Panc1 (cell line): ENCODE measurements at regions not wholly inside any gene's neighbourhood (a gene's known extent, or its start where the extent isn't known, plus 50 kb on each side); places are given as distances from the start of the nearest gene placed in this dataset.

Experiments used
- ATAC-seq: fragments of 200-7000 bp; cut with Tn5 transposase; 2 replicates; pipeline ENCODE4 v1.9.1; 2020; ENCODE audit warnings: mild to moderate bottlenecking, moderate library complexity
- BruUV-seq: library from RNA; stranded (reverse); fragments of 400-500 nt; replicated peaks from 2 replicates; lab custom pipeline; 2021; lab: Mats Ljungman, UMichigan
- CTCF ChIA-PET: fragments of 300-600 bp; sonication (Branson Sonifier 250); formaldehyde crosslinking; loops from one replicate; lab custom pipeline; 2022; ENCODE audit warnings: antibody characterized with exemption; lab: Charles Lee
- POLR2A ChIA-PET: fragments of 300-600 bp; sonication (Branson Sonifier 250); formaldehyde crosslinking; loops from one replicate; lab custom pipeline; 2022; ENCODE audit warnings: antibody characterized with exemption; lab: Charles Lee
- DNase-seq: peaks from one replicate; pipeline ENCODE4 v3.0.0-alpha.2; 2010; ENCODE audit warnings: low read depth, low spot score
- H3K27ac ChIP-seq: 2 replicates; pipeline ENCODE4 v1.5.1; 2011; ENCODE audit warnings: mild to moderate bottlenecking, low read length, inconsistent platforms
- H3K27me3 ChIP-seq: fragments of 200-500 bp; sonication (Bioruptor generic); 2 replicates; pipeline ENCODE4 v1.6.0; 2014; ENCODE audit warnings: low read length, inconsistent platforms; ENCODE audit not compliant: control insufficient read depth, insufficient read depth
- H3K36me3 ChIP-seq: fragments of 200-500 bp; sonication (Bioruptor generic); 2 replicates; pipeline ENCODE4 v1.5.1; 2014; ENCODE audit warnings: inconsistent platforms, mild to moderate bottlenecking, low read length, moderate library complexity; ENCODE audit not compliant: control insufficient read depth, insufficient read depth
- H3K4me1 ChIP-seq: 2 replicates; pipeline ENCODE4 v1.5.1; 2011; ENCODE audit warnings: inconsistent platforms, mild to moderate bottlenecking, low read length, moderate library complexity; ENCODE audit not compliant: control insufficient read depth, insufficient read depth
- H3K4me3 ChIP-seq, 2 experiments: 2 replicates each; pipeline ENCODE4 v1.5.1; 2011 to 2012; ENCODE audit warnings: low read depth in 2 of 2, low read length in 2 of 2, mild to moderate bottlenecking in 2 of 2, inconsistent platforms in 1 of 2, moderate library complexity in 1 of 2
- H3K9me3 ChIP-seq: fragments of 200-500 bp; sonication (Bioruptor generic); 2 replicates; pipeline ENCODE4 v1.5.1; 2014; ENCODE audit warnings: low read depth, mild to moderate bottlenecking, inconsistent platforms, low read length, moderate library complexity; ENCODE audit not compliant: control insufficient read depth, insufficient read depth
- POLR2AphosphoS5 ChIP-seq: IDR thresholded peaks from 2 replicates; pipeline ENCODE4 v1.6.1; 2012; ENCODE audit warnings: mild to moderate bottlenecking, low read depth, low read length, moderate library complexity
- REST ChIP-seq, 2 experiments: IDR thresholded peaks; 2 replicates each; pipeline ENCODE4 v1.6.1; 2011 to 2012; ENCODE audit warnings: low read depth in 2 of 2, control low read depth in 1 of 2, low read length in 1 of 2, mild to moderate bottlenecking in 1 of 2, moderate library complexity in 1 of 2; ENCODE audit not compliant: insufficient read depth in 1 of 2
- SIN3A ChIP-seq: IDR thresholded peaks from 2 replicates; pipeline ENCODE4 v1.6.1; 2012; ENCODE audit warnings: low read depth, mild to moderate bottlenecking, low read length, moderate library complexity, borderline replicate concordance; ENCODE audit not compliant: insufficient read depth
- TCF7L2 ChIP-seq: IDR thresholded peaks from 2 replicates; pipeline ENCODE4 v1.6.1; 2011; ENCODE audit warnings: mild to moderate bottlenecking, low read depth, low read length, inconsistent platforms
- in situ Hi-C: cut with HindIII; loops from 2 replicates; pipeline ENCODE4 v1.10.0; 2016; ENCODE audit warnings: low sequenced_read_pairs, low pct_unique_long_range_greater_than_20kb
- intact Hi-C: fragments of 100-400 bp; cut with micrococcal nuclease; formaldehyde crosslinking; loops from one replicate; pipeline ENCODE4 v1.10.0; 2022; ENCODE audit not compliant: unreplicated experiment
- TF ChIP-seq, protein P1 (sequence below): fragments of 450-650 bp; IDR thresholded peaks from 2 replicates; pipeline ENCODE4 v1.5.1; 2017; ENCODE audit warnings: mild to moderate bottlenecking

- no peak for DNase-seq
- no peaks in the 10 kb centered on the region for H3K36me3 ChIP-seq
- no peak for ATAC-seq
- no peak overlapping the region for H3K4me3 ChIP-seq
- H3K27ac ChIP-seq: no peak overlapping the region
- no peaks in the 10 kb centered on the region for H3K9me3 ChIP-seq
- H3K4me1 ChIP-seq: no peaks in the 10 kb centered on the region
- ChIA-PET CTCF (no interaction called here), POLR2A (no interaction called here)
- intact Hi-C loops: no loop called here
- no TSS peak for BruUV-seq
- no peaks in the 10 kb centered on the region for H3K27me3 ChIP-seq
- TF ChIP-seq SIN3A: no peak
- TF ChIP-seq, protein P1, sequence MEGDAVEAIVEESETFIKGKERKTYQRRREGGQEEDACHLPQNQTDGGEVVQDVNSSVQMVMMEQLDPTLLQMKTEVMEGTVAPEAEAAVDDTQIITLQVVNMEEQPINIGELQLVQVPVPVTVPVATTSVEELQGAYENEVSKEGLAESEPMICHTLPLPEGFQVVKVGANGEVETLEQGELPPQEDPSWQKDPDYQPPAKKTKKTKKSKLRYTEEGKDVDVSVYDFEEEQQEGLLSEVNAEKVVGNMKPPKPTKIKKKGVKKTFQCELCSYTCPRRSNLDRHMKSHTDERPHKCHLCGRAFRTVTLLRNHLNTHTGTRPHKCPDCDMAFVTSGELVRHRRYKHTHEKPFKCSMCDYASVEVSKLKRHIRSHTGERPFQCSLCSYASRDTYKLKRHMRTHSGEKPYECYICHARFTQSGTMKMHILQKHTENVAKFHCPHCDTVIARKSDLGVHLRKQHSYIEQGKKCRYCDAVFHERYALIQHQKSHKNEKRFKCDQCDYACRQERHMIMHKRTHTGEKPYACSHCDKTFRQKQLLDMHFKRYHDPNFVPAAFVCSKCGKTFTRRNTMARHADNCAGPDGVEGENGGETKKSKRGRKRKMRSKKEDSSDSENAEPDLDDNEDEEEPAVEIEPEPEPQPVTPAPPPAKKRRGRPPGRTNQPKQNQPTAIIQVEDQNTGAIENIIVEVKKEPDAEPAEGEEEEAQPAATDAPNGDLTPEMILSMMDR: no peak
- no peak for TF ChIP-seq TCF7L2
- TF ChIP-seq POLR2AphosphoS5: no peak
- TF ChIP-seq REST (IDR thresholded peaks at IDR 0.05; ENCODE audit: insufficient read depth in 1 of 2, low read depth in 2 of 2, low read length in 1 of 2): no peak
- in situ Hi-C loops: no loop called here
These were observed 666.4 kb downstream of the DIPK2A start for GRCh38 chr3:144638009-144638408.

DNA sequence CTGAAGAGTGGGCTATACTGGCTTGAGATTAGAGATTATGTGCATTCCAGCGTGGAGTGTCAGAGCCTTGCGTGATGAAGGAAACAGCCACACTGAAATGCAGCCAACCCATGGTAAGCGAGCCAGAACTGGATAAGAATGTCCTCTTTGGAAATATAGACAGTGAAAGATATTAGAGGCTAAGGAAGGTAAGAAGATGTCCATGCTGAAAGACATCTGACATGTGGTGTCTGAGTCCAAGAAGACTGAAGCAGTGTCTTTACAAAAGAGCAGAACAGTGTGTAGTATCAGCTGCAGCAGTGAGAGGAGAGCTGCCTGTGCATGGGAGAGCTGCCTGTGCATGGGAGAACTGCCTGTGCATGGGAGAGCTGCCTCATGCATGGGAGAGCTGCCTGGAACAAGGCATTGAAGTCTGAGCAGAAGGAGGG lies 672.2 kb downstream of the DIPK2A start:
- Histone ChIP-seq H3K4me1 (no peaks in the 10 kb centered on the region), H3K27ac (no peak overlapping the region), H3K36me3 (no peaks in the 10 kb centered on the region), H3K4me3 (no peak overlapping the region), H3K27me3 (no peaks in the 10 kb centered on the region), H3K9me3 (peaks cover 3% of the 10 kb centered on the region; the same call in 1 of the 2 replicates)
- ChIA-PET POLR2A (no interaction called here), CTCF (no interaction called here)
- ATAC-seq (no peak), DNase-seq (no peak)
- no TSS peak for BruUV-seq
- intact Hi-C loops (no loop called here), in situ Hi-C loops (no loop called here)
- TF ChIP-seq REST (IDR thresholded peaks at IDR 0.05; ENCODE audit: insufficient read depth in 1 of 2, low read depth in 2 of 2, low read length in 1 of 2) (no peak), SIN3A (no peak), POLR2AphosphoS5 (no peak), TCF7L2 (no peak)
- TF ChIP-seq, protein P1: no peak
